Choroid plexus epithelial cell (primary cell): ENCODE measurements at regions not wholly inside any gene's neighbourhood (a gene's known extent, or its start where the extent isn't known, plus 50 kb on each side); places are given as distances from the start of the nearest gene placed in this dataset.

Source experiments
- DNase-seq: peaks from one replicate; pipeline ENCODE4 v3.0.0-alpha.2; 2010; ENCODE audit warnings: low read depth
- H3K4me3 ChIP-seq: 2 replicates; pipeline ENCODE4 v1.5.1; 2011; ENCODE audit warnings: low read depth, mild to moderate bottlenecking, control low read depth, low read length, moderate library complexity
- CTCF ChIP-seq: conservative IDR thresholded peaks from 2 replicates; pipeline ENCODE4 v1.5.1; 2011; ENCODE audit warnings: low read depth, mild to moderate bottlenecking, control low read depth, inconsistent platforms, low read length, moderate library complexity

GRCh38 chr14:88130057-88130432, 125.1 kb downstream of the GPR65 start:
- H3K4me3 ChIP-seq: no peak overlapping the region
- TF ChIP-seq CTCF: no peak
- no peak for DNase-seq
